GM19324 (cell line): ENCODE measurements at regions not wholly inside any gene's neighbourhood (a gene's known extent, or its start where the extent isn't known, plus 50 kb on each side); places are given as distances from the start of the nearest gene placed in this dataset.

Experiments
- ATAC-seq: cut with Tn5 transposase; IDR thresholded peaks from one replicate; pipeline ENCODE4 v1.9.1; 2021; ENCODE audit warnings: mild to moderate bottlenecking, moderate library complexity; ENCODE audit not compliant: unreplicated experiment, low FRiP score

- ATAC-seq, result no peak
These were observed 535.2 kb downstream of the TDRD15 start for GRCh38 chr2:21658907-21659477.

- ATAC-seq, result no peak
These were observed 540.3 kb downstream of the TDRD15 start for GRCh38 chr2:21664083-21664482.

- no peak for ATAC-seq
These were observed 543.9 kb downstream of the TDRD15 start for GRCh38 chr2:21667638-21668037.

GRCh38 chr2:21668078-21668710 lies 544.4 kb downstream of the TDRD15 start:
- no peak for ATAC-seq

GRCh38 chr2:21676041-21676440 lies 552.3 kb downstream of the TDRD15 start:
- ATAC-seq, result no peak

- ATAC-seq, result no peak
These were observed 552.9 kb downstream of the TDRD15 start for GRCh38 chr2:21676676-21677075.

- ATAC-seq, result no peak
These were observed 560.1 kb downstream of the TDRD15 start for GRCh38 chr2:21683838-21684237.

- no peak for ATAC-seq
These were observed 563.8 kb downstream of the TDRD15 start for GRCh38 chr2:21687589-21687988.

- ATAC-seq, result no peak
These were observed 566.2 kb downstream of the TDRD15 start for GRCh38 chr2:21690005-21690404.

GRCh38 chr2:21693081-21693480 lies 569.3 kb downstream of the TDRD15 start:
- ATAC-seq, result no peak

GRCh38 chr2:21694079-21694878 lies 570.5 kb downstream of the TDRD15 start:
- no peak for ATAC-seq

- ATAC-seq, result no peak
These were observed 573.1 kb downstream of the TDRD15 start for GRCh38 chr2:21696900-21697299.

GRCh38 chr2:21700644-21701043 lies 576.9 kb downstream of the TDRD15 start:
- no peak for ATAC-seq

- ATAC-seq, result no peak
These were observed 586.3 kb downstream of the TDRD15 start for GRCh38 chr2:21710031-21710430.

- ATAC-seq, result no peak
These were observed 586.7 kb downstream of the TDRD15 start for GRCh38 chr2:21710496-21710895.

GRCh38 chr2:21715887-21716286 lies 592.1 kb downstream of the TDRD15 start:
- ATAC-seq, result no peak

- ATAC-seq, result no peak
These were observed 603.3 kb downstream of the TDRD15 start for GRCh38 chr2:21727101-21727500.

GRCh38 chr2:21728133-21728532 lies 604.4 kb downstream of the TDRD15 start:
- no peak for ATAC-seq

- no peak for ATAC-seq
These were observed 606.4 kb downstream of the TDRD15 start for GRCh38 chr2:21730141-21730540.

- no peak for ATAC-seq
These were observed 616.7 kb downstream of the TDRD15 start for GRCh38 chr2:21740484-21740883.

GRCh38 chr2:21746499-21746898 lies 622.7 kb downstream of the TDRD15 start:
- ATAC-seq, result no peak

GRCh38 chr2:21748501-21748900 lies 624.7 kb downstream of the TDRD15 start:
- no peak for ATAC-seq
